ENCODE measurements at regions not wholly inside any gene's neighbourhood (a gene's known extent, or its start where the extent isn't known, plus 50 kb on each side); places are given as distances from the start of the nearest gene placed in this dataset.

GRCh38 chr15:70226337-70226980, 128.7 kb upstream of the TLE3 start:
- ATAC-seq (no peak), DNase-seq (ENCODE audit: low spot score in 2 of 2) (no peak)
- H3K9me3 Mint-ChIP-seq = peaks cover 10 to 17% of the 10 kb centered on the region in 2 donors
- H3K36me3 Mint-ChIP-seq = peaks cover 10 to 12% of the 10 kb centered on the region in 2 donors
- H3K27ac Mint-ChIP-seq = no peak overlapping the region

GRCh38 chr15:70225416-70225815, 127.7 kb upstream of the TLE3 start:
- DNase-seq (ENCODE audit: low spot score in 2 of 2) = no peak
- no peak for ATAC-seq
- H3K9me3 Mint-ChIP-seq = peaks cover 8 to 15% of the 10 kb centered on the region in 2 donors
- H3K27ac Mint-ChIP-seq = no peak overlapping the region
- peaks cover 8 to 11% of the 10 kb centered on the region in 2 donors for H3K36me3 Mint-ChIP-seq

GRCh38 chr15:70222606-70223005, 124.9 kb upstream of the TLE3 start:
- H3K36me3 Mint-ChIP-seq = no peaks in the 10 kb centered on the region
- H3K9me3 Mint-ChIP-seq = no peaks in the 10 kb centered on the region
- ATAC-seq (no peak), DNase-seq (ENCODE audit: low spot score in 2 of 2) (no peak)
- H3K27ac Mint-ChIP-seq = peak overlapping the region in 1 of 2 donors; percentile 38

GRCh38 chr15:70220490-70221096, 122.9 kb upstream of the TLE3 start:
- no peak for DNase-seq (ENCODE audit: low spot score in 2 of 2)
- Mint-ChIP-seq H3K9me3 (no peaks in the 10 kb centered on the region), H3K27ac (no peak overlapping the region), H3K36me3 (no peaks in the 10 kb centered on the region)
- no peak for ATAC-seq

GRCh38 chr15:70219966-70220365, 122.2 kb upstream of the TLE3 start:
- Mint-ChIP-seq H3K27ac (no peak overlapping the region), H3K36me3 (no peaks in the 10 kb centered on the region), H3K9me3 (no peaks in the 10 kb centered on the region)
- DNase-seq (ENCODE audit: low spot score in 2 of 2) (no peak), ATAC-seq (no peak)

GRCh38 chr15:70219256-70219895, 121.7 kb upstream of the TLE3 start:
- DNase-seq (ENCODE audit: low spot score in 2 of 2) = no peak
- H3K27ac Mint-ChIP-seq = no peak overlapping the region
- no peaks in the 10 kb centered on the region for H3K36me3 Mint-ChIP-seq
- ATAC-seq = no peak
- H3K9me3 Mint-ChIP-seq = no peaks in the 10 kb centered on the region

- Mint-ChIP-seq H3K9me3 (no peaks in the 10 kb centered on the region), H3K27ac (no peak overlapping the region), H3K36me3 (no peaks in the 10 kb centered on the region)
- DNase-seq (ENCODE audit: low spot score in 2 of 2) (no peak), ATAC-seq (no peak)
Observed at GRCh38 chr15:70217226-70218160, 119.8 kb upstream of the TLE3 start.

- no peaks in the 10 kb centered on the region for H3K9me3 Mint-ChIP-seq
- H3K27ac Mint-ChIP-seq = no peak overlapping the region
- DNase-seq (ENCODE audit: low spot score in 2 of 2) (peak in 1 of 2 donors; percentile 30), ATAC-seq (no peak)
- H3K36me3 Mint-ChIP-seq = no peaks in the 10 kb centered on the region
Observed at GRCh38 chr15:70215951-70216350, 118.2 kb upstream of the TLE3 start.

GRCh38 chr15:70214941-70215635, 117.4 kb upstream of the TLE3 start:
- DNase-seq (ENCODE audit: low spot score in 2 of 2) (peak in 1 of 2 donors; percentile 51), ATAC-seq (no peak)
- no peaks in the 10 kb centered on the region for H3K9me3 Mint-ChIP-seq
- no peak overlapping the region for H3K27ac Mint-ChIP-seq
- no peaks in the 10 kb centered on the region for H3K36me3 Mint-ChIP-seq

GRCh38 chr15:70214276-70214675, 116.6 kb upstream of the TLE3 start:
- H3K36me3 Mint-ChIP-seq = no peaks in the 10 kb centered on the region
- DNase-seq (ENCODE audit: low spot score in 2 of 2) (peak in 1 of 2 donors; percentile 31), ATAC-seq (peak in 1 of 2 donors; percentile 20)

GRCh38 chr15:70213794-70214193, 116.1 kb upstream of the TLE3 start:
- no peak overlapping the region for H3K27ac Mint-ChIP-seq
- H3K9me3 Mint-ChIP-seq = no peaks in the 10 kb centered on the region
- DNase-seq (ENCODE audit: low spot score in 2 of 2) (peak in 1 of 2 donors; percentile 7), ATAC-seq (no peak)
- no peaks in the 10 kb centered on the region for H3K36me3 Mint-ChIP-seq

More at GRCh38 chr15:70214276-70214675, 116.6 kb upstream of the TLE3 start:
- Mint-ChIP-seq H3K9me3 (no peaks in the 10 kb centered on the region), H3K27ac (no peak overlapping the region)

- no peaks in the 10 kb centered on the region for H3K36me3 Mint-ChIP-seq
- H3K27ac Mint-ChIP-seq = no peak overlapping the region
- ATAC-seq = no peak
- no peaks in the 10 kb centered on the region for H3K9me3 Mint-ChIP-seq
- no peak for DNase-seq (ENCODE audit: low spot score in 2 of 2)
Observed at GRCh38 chr15:70212963-70213315, 115.2 kb upstream of the TLE3 start.

GRCh38 chr15:70212286-70212962, 114.7 kb upstream of the TLE3 start:
- DNase-seq (ENCODE audit: low spot score in 2 of 2) (peak in 1 of 2 donors; percentile 4), ATAC-seq (no peak)
- Mint-ChIP-seq H3K36me3 (no peaks in the 10 kb centered on the region), H3K9me3 (no peaks in the 10 kb centered on the region), H3K27ac (no peak overlapping the region)

GRCh38 chr15:70210528-70210927, 112.8 kb upstream of the TLE3 start:
- DNase-seq (ENCODE audit: low spot score in 2 of 2) (peak in 1 of 2 donors; percentile 11), ATAC-seq (no peak)
- Mint-ChIP-seq H3K9me3 (no peaks in the 10 kb centered on the region), H3K27ac (no peak overlapping the region), H3K36me3 (no peaks in the 10 kb centered on the region)

- Mint-ChIP-seq H3K27ac (no peak overlapping the region), H3K36me3 (no peaks in the 10 kb centered on the region), H3K9me3 (no peaks in the 10 kb centered on the region)
- no peak for DNase-seq (ENCODE audit: low spot score in 2 of 2)
- no peak for ATAC-seq
Observed at GRCh38 chr15:70210076-70210475, 112.4 kb upstream of the TLE3 start.

GRCh38 chr15:70209499-70209898, 111.8 kb upstream of the TLE3 start:
- no peak for DNase-seq (ENCODE audit: low spot score in 2 of 2)
- H3K36me3 Mint-ChIP-seq = no peaks in the 10 kb centered on the region

More at GRCh38 chr15:70209499-70209898, 111.8 kb upstream of the TLE3 start:
- Mint-ChIP-seq H3K9me3 (no peaks in the 10 kb centered on the region), H3K27ac (no peak overlapping the region)
- ATAC-seq = no peak
